CD4-positive, CD25-positive, alpha-beta regulatory T cell (primary cell): ENCODE measurements at regions not wholly inside any gene's neighbourhood (a gene's known extent, or its start where the extent isn't known, plus 50 kb on each side); places are given as distances from the start of the nearest gene placed in this dataset.
"Not testable (repeated sequence)": the region's sequence is repeated elsewhere in the genome, so short reads cannot be mapped to it uniquely, and the experiment has no call there.

Experiments used
- ATAC-seq, 2 donors: fragments of 150-1000 bp; cut with Tn5 transposase; one replicate each; pipeline ENCODE4 v1.10.0; 2021; ENCODE audit warnings: low read depth in 2 of 2, moderate number of reproducible peaks in 2 of 2, moderate library complexity in 1 of 2
- DNase-seq, 3 donors: peaks; one replicate each; pipeline versions ENCODE4 v3.0.0 to v3.0.0-alpha.2; 2012 to 2022; ENCODE audit warnings: mixed read lengths in 1 of 3
- H3K27ac ChIP-seq: one replicate; pipeline ENCODE4 v1.7.0; 2013; ENCODE audit warnings: mild to moderate bottlenecking, low read length; ENCODE audit not compliant: insufficient read depth, poor library complexity, severe bottlenecking
- H3K27me3 ChIP-seq: one replicate; pipeline ENCODE4 v1.7.0; 2013; ENCODE audit warnings: low read length; ENCODE audit not compliant: control insufficient read depth, insufficient read depth
- H3K36me3 ChIP-seq: one replicate; pipeline ENCODE4 v1.7.0; 2013; ENCODE audit warnings: mild to moderate bottlenecking, low read length, moderate library complexity; ENCODE audit not compliant: control insufficient read depth, insufficient read depth
- H3K4me1 ChIP-seq: 2 replicates; pipeline ENCODE4 v1.7.0; 2013; ENCODE audit warnings: mild to moderate bottlenecking, low read length; ENCODE audit not compliant: insufficient read depth, control insufficient read depth, poor library complexity, severe bottlenecking
- H3K4me3 ChIP-seq: one replicate; pipeline ENCODE4 v1.7.0; 2013; ENCODE audit warnings: low read depth, mild to moderate bottlenecking, low read length, moderate library complexity
- H3K9me3 ChIP-seq, 2 experiments: 1 replicate in 1 of 2; 2 replicates in 1 of 2; pipeline ENCODE4 v1.7.0; 2013; ENCODE audit warnings: low read length in 2 of 2, mild to moderate bottlenecking in 1 of 2, moderate library complexity in 1 of 2; ENCODE audit not compliant: control insufficient read depth in 2 of 2
- H3K27ac Mint-ChIP-seq, 3 donors: one replicate each; pipeline ENCODE4 v1.8.0; 2020 to 2022; ENCODE audit warnings: mild to moderate bottlenecking in 3 of 3, mixed read lengths in 3 of 3, moderate library complexity in 2 of 3
- H3K27me3 Mint-ChIP-seq: one replicate; pipeline ENCODE4 v1.8.0; 2022; ENCODE audit warnings: mild to moderate bottlenecking, mixed read lengths
- H3K36me3 Mint-ChIP-seq: one replicate; pipeline ENCODE4 v1.8.0; 2020; ENCODE audit warnings: mixed read lengths
- H3K4me1 Mint-ChIP-seq, 4 donors: one replicate each; pipeline ENCODE4 v1.8.0; 2020 to 2022; ENCODE audit warnings: mixed read lengths in 4 of 4, mild to moderate bottlenecking in 1 of 4
- H3K4me3 Mint-ChIP-seq, 4 donors: one replicate each; pipeline ENCODE4 v1.8.0; 2020 to 2022; ENCODE audit warnings: mild to moderate bottlenecking in 4 of 4, mixed read lengths in 4 of 4, moderate library complexity in 3 of 4
- H3K9me3 Mint-ChIP-seq, 7 donors: one replicate each; pipeline ENCODE4 v1.8.0; 2020 to 2022; ENCODE audit warnings: mixed read lengths in 7 of 7, mild to moderate bottlenecking in 3 of 7, moderate library complexity in 2 of 7

DNA sequence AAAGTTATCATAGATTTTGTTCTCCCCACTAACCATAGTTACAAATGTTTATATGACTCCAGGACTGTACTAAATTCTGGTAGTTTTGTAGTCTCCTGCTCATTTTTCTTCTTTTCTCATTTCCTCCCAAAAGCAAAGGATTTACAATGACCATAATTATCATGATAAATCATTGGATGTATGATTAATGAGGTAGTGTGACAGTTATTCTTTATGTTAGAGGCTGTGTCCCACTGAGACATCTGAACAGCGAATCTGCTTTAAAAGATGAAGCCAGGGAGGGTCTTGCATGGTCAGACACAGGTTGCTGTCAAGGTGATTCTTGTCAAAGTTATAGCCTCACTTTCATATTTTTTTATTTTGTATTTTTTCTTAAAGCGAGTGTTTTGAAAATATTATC is 285.2 kb upstream of the STXBP5 start:
- Mint-ChIP-seq H3K9me3 (peaks cover 0 to 4% (median 0%) of the 10 kb centered on the region in 7 donors), H3K4me1 (peaks cover 0 to 2% (median 0%) of the 10 kb centered on the region in 4 donors), H3K4me3 (no peak overlapping the region), H3K36me3 (no peaks in the 10 kb centered on the region), H3K27me3 (peaks cover 4% of the 10 kb centered on the region), H3K27ac (no peak overlapping the region)
- Histone ChIP-seq H3K36me3 (no peaks in the 10 kb centered on the region), H3K9me3 (no peaks in the 10 kb centered on the region), H3K27ac (no peak overlapping the region), H3K4me3 (no peak overlapping the region), H3K27me3 (no peaks in the 10 kb centered on the region), H3K4me1 (no peaks in the 10 kb centered on the region)
- DNase-seq (no peak), ATAC-seq (no peak)

DNA sequence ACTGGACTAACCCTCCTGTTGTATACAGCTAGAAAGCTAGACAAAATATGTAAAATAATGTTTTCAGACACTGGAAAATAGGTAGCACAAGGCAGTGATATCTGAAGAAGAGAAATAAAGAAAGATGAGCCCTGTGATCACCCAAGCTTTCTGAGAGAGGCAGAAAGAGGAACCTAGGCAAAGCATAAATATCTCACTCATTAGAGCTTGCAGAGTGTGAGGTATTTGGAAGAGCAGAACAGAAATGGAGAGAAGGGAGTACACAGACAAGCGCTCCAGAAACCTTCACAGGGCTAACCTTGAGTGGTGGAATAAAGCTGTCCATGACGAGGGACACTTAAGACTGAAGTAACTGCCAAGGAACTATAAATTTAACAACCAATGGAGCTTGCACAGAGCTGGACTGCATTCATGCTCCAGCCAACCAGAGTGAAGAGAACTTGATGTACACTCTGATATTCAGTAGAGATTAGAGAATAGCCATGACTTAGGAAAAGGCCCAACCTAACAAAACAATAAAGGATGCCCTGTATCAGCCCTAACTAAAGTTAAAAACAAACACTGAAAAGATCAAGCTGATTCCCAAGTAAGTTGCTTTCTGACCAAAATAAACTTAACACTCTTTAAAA is 280.9 kb upstream of the STXBP5 start:
- H3K27ac ChIP-seq, result no peak overlapping the region
- Mint-ChIP-seq H3K27me3 (no peaks in the 10 kb centered on the region), H3K4me1 (no peaks in the 10 kb centered on the region), H3K27ac (no peak overlapping the region), H3K36me3 (no peaks in the 10 kb centered on the region), H3K9me3 (peaks cover 0 to 4% (median 0%) of the 10 kb centered on the region in 7 donors), H3K4me3 (no peak overlapping the region)
- H3K4me3 ChIP-seq, result no peak overlapping the region
- H3K4me1 ChIP-seq, result no peaks in the 10 kb centered on the region
- H3K9me3 ChIP-seq, result no peaks in the 10 kb centered on the region
- H3K27me3 ChIP-seq, result no peaks in the 10 kb centered on the region
- ATAC-seq, result no peak
- no peak for DNase-seq
- H3K36me3 ChIP-seq, result no peaks in the 10 kb centered on the region

DNA sequence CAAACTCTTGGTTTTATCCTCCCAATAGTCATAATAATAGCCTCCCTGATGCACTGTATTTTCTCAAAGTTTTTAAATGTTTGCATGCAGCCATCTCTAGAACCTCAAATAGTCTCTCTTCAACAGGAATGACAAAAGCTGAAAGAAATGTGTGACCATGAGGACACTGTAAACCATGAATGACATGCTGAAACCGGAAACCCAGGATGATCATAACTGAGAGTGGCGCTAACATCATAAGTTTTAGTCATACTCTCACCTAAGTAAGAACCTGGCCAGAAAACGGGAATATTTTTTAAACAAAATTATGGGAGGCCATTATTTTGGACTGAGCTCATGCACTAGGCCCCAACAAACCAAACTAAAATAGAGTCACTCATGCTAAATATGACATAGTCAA is 278.4 kb upstream of the STXBP5 start:
- DNase-seq, result no peak
- no peak overlapping the region for H3K27ac Mint-ChIP-seq
- H3K9me3 ChIP-seq, result no peaks in the 10 kb centered on the region
- peaks cover 0 to 1% (median 0%) of the 10 kb centered on the region in 7 donors for H3K9me3 Mint-ChIP-seq
- no peak overlapping the region for H3K27ac ChIP-seq
- ATAC-seq, result no peak
- no peaks in the 10 kb centered on the region for H3K27me3 Mint-ChIP-seq
- no peak overlapping the region for H3K4me3 ChIP-seq
- H3K4me1 Mint-ChIP-seq, result no peaks in the 10 kb centered on the region
- no peaks in the 10 kb centered on the region for H3K27me3 ChIP-seq
- no peaks in the 10 kb centered on the region for H3K4me1 ChIP-seq
- H3K4me3 Mint-ChIP-seq, result no peak overlapping the region
- H3K36me3 Mint-ChIP-seq, result no peaks in the 10 kb centered on the region
- H3K36me3 ChIP-seq, result no peaks in the 10 kb centered on the region

- ATAC-seq, result no peak
- Histone ChIP-seq H3K27ac (no peak overlapping the region), H3K36me3 (no peaks in the 10 kb centered on the region), H3K9me3 (no peaks in the 10 kb centered on the region), H3K4me3 (no peak overlapping the region), H3K4me1 (no peaks in the 10 kb centered on the region), H3K27me3 (no peaks in the 10 kb centered on the region)
- H3K9me3 Mint-ChIP-seq, result peaks cover 0 to 4% (median 0%) of the 10 kb centered on the region in 7 donors
- H3K27ac Mint-ChIP-seq, result no peak overlapping the region
- H3K4me3 Mint-ChIP-seq, result no peak overlapping the region
- H3K4me1 Mint-ChIP-seq, result no peaks in the 10 kb centered on the region
- H3K36me3 Mint-ChIP-seq, result no peaks in the 10 kb centered on the region
- DNase-seq, result no peak
- no peaks in the 10 kb centered on the region for H3K27me3 Mint-ChIP-seq
Measured at GRCh38 chr6:146928503-146928902, 275.7 kb upstream of the STXBP5 start.

DNA sequence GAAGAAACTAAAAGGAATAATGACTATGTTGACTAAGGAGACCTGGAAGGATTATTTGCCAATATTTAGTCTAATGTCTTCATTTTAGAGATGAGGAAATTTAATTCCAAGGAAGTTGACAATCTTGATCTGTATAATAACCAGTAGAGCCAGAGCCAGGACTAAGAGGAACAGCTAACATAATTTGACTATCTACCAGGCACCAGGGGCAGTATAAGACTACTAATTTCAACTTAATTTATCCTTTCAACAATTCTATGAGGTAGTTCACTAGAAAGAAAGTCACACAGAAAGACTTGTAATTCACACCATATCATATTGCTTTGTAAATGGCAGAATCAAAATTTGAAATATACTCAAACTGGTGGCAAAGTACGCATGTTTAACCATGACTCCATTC is 273.0 kb upstream of the STXBP5 start:
- H3K36me3 Mint-ChIP-seq, result no peaks in the 10 kb centered on the region
- H3K4me1 ChIP-seq, result no peaks in the 10 kb centered on the region
- H3K4me3 Mint-ChIP-seq, result no peak overlapping the region
- peaks cover 0 to 4% (median 0%) of the 10 kb centered on the region in 7 donors for H3K9me3 Mint-ChIP-seq
- H3K4me1 Mint-ChIP-seq, result no peaks in the 10 kb centered on the region
- no peak overlapping the region for H3K4me3 ChIP-seq
- H3K9me3 ChIP-seq, result no peaks in the 10 kb centered on the region
- H3K36me3 ChIP-seq, result no peaks in the 10 kb centered on the region
- DNase-seq (no peak), ATAC-seq (no peak)
- no peaks in the 10 kb centered on the region for H3K27me3 ChIP-seq
- no peaks in the 10 kb centered on the region for H3K27me3 Mint-ChIP-seq
- no peak overlapping the region for H3K27ac Mint-ChIP-seq
- H3K27ac ChIP-seq, result no peak overlapping the region

- no peaks in the 10 kb centered on the region for H3K27me3 Mint-ChIP-seq
- H3K4me1 Mint-ChIP-seq, result no peaks in the 10 kb centered on the region
- no peaks in the 10 kb centered on the region for H3K27me3 ChIP-seq
- H3K4me3 Mint-ChIP-seq, result no peak overlapping the region
- no peak for DNase-seq
- ATAC-seq, result no peak
- no peaks in the 10 kb centered on the region for H3K4me1 ChIP-seq
- H3K36me3 ChIP-seq, result no peaks in the 10 kb centered on the region
- H3K9me3 ChIP-seq, result no peaks in the 10 kb centered on the region
- no peak overlapping the region for H3K4me3 ChIP-seq
- peaks cover 0 to 7% (median 4%) of the 10 kb centered on the region in 7 donors for H3K9me3 Mint-ChIP-seq
- no peaks in the 10 kb centered on the region for H3K36me3 Mint-ChIP-seq
- no peak overlapping the region for H3K27ac Mint-ChIP-seq
- no peak overlapping the region for H3K27ac ChIP-seq
Measured at GRCh38 chr6:146937316-146937715, 266.9 kb upstream of the STXBP5 start.

DNA sequence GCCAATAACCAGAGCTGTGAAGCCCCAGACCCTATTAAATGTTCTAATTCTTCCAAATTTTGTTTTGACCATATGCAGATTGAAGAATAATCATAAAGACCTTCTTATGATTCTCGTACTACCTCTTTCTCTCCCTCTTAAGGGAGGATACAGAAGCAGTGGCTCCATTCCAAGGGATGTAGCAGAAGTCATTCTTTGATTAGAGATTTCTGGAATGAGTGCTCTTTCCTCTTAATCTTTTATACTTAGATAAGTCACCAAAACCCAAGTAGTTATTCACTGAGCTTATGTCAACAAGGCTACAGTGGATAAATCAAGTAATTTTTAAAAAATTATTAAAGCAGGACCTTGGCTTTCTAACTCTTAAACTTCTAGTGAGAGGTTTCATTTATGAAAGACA is 266.0 kb upstream of the STXBP5 start:
- H3K27ac ChIP-seq, result no peak overlapping the region
- Mint-ChIP-seq H3K9me3 (peaks cover 0 to 7% (median 0%) of the 10 kb centered on the region in 7 donors), H3K27me3 (no peaks in the 10 kb centered on the region), H3K27ac (no peak overlapping the region), H3K4me1 (no peaks in the 10 kb centered on the region), H3K36me3 (no peaks in the 10 kb centered on the region), H3K4me3 (no peak overlapping the region)
- no peaks in the 10 kb centered on the region for H3K36me3 ChIP-seq
- no peaks in the 10 kb centered on the region for H3K9me3 ChIP-seq
- DNase-seq (no peak), ATAC-seq (no peak)
- no peaks in the 10 kb centered on the region for H3K27me3 ChIP-seq
- no peaks in the 10 kb centered on the region for H3K4me1 ChIP-seq
- no peak overlapping the region for H3K4me3 ChIP-seq

- H3K4me3 Mint-ChIP-seq, H3K36me3 Mint-ChIP-seq, H3K4me1 Mint-ChIP-seq, H3K9me3 Mint-ChIP-seq, H3K4me3 ChIP-seq, H3K27me3 ChIP-seq, H3K27me3 Mint-ChIP-seq, H3K36me3 ChIP-seq, DNase-seq, H3K9me3 ChIP-seq, H3K27ac ChIP-seq, ATAC-seq, H3K27ac Mint-ChIP-seq, H3K4me1 ChIP-seq: not testable (repeated sequence)
Measured at GRCh38 chr6:146939456-146939855, 264.8 kb upstream of the STXBP5 start.
